Superior temporal gyrus (tissue), 1 donor: ENCODE measurements at regions not wholly inside any gene's neighbourhood (a gene's known extent, or its start where the extent isn't known, plus 50 kb on each side); places are given as distances from the start of the nearest gene placed in this dataset.
"Not testable (repeated sequence)": the region's sequence is repeated elsewhere in the genome, so short reads cannot be mapped to it uniquely, and the experiment has no call there.

Experiments
- DNase-seq: peaks from one replicate; pipeline ENCODE4 v3.0.0-alpha.2; 2016; ENCODE audit errors: extremely low spot score

DNA sequence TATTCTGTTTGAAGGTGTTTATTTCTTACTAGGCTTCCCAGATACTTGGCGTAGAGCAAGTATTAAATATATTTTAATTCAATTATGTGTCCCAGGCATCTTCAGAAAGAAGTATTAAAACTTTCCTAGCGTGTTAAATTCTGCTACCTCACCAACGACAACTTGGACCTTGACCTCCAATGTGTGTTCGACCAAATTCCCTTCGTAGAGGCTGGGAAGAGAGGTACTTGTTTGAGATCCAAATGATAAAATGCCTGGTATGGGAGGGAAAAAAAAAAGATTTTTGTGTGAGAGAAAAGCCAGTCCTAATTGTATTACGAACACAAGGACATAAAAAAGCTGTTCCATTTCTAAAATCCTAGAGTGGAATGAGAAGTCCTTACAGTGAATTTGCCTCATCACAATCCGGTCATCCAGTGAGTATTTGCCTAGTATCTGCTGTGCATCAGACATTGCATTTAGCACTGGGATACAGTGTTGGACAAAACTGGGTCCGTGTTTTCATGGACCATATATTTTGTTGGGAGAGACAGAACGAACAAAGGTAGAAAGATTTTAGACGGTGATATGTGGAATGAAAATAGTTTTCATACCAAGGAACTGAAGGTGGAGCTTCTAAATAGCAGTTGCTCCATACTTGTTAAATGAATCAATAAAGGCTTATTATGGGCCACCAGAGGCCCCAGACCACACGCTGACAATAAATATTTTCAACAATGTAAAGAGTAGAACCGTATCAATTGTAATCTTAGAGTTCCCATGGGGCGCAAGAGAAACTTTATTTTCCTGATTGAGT, 103.1 kb downstream of the KIF4B start:
- DNase-seq: no peak

DNA sequence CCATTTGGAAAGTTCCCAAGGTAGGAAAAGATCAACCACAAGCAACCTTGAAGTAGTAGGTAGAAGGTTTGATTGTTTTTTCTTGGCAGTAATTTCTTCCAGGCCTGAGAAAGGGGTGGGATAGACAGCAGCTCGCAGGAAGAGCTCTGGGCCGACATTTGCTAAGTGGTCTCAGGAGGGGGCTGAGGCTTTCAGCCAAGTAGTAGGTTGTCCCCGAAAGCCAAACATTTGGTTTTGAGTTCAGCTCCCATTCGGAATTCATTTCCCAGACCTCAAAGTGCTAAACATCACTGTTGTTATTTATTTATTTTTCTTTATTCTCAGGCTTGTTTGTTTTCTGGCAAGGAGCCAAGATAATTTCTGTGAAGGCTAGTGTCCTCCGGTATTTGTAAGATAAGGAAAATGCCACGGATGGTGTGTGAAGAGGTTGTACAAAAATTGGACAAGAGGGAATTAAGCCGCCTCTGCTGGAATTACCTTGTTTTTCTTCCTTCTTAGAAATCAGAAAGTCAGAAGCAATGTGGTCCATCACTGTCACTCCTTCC, 112.1 kb downstream of the KIF4B start:
- no peak for DNase-seq

DNA sequence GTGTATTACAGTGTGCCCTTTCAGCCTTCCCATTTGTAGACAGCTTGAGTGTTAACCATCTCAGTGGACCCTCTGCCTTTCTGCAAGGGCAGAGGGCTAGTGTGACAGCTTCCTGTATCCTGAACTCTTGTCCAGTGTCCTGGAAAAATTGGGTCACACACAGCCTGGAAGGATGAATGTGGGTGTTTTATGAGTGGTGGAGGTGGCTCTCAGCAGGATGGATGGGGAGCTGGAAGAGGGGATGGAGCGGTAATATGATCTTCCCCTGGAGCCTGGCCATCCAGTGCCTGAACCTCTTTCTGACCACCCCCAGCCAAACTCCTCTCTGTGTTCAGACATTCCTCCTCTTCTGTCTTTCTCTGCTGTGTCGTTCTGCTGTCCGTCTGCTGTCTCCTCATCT, 113.0 kb downstream of the KIF4B start:
- no peak for DNase-seq

DNA sequence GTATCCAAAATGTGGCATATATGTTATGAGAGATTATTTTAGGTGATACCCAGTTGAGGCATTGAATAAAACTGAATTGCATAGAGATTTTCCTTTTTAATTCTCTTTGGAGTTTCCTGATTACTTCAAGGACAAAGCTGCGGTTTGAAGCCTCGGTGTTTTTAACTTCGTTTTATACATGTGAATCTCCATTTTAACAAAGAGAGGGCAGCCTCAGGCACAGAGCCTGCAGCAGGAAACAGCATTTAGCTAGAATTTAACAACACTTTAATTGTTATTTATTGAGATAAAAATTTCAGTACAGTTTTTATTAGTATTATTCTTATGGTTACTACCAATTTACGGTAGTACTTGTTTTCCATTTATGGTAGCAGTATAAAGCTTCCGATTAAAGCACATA, 114.0 kb downstream of the KIF4B start:
- no peak for DNase-seq

DNA sequence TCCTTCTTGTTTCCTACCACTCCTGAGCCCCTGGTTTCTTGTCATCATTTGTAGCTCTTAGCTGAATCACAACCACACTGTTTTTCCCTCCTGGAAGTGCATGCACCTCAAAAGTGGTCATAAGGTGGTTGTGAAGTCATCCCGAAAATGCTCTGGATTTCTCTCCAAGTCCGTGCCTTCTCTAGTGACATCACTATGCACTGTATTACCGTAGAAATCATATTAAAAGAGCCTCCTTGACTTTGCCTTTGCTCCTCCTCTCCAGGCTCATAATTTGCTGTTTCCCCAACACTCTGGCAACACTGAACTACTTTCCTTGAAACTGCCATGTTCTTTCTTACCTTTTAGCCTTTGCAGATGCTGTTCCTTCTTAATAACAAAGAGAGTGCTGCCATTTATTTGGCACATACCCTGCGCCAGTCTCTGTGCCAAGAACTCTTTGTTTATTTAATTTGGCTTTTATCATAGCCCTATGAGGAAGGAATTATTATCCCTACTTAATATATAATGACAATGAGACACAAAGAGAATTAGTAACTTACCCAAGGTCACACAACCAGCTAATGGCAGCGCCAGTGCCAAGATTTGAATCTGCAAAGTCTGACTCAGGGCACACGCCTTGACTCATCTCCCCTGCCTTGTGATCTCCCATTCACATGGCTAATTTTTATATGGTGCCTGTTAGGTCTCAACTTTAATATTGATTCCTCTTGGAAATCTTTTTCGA, 115.4 kb downstream of the KIF4B start:
- no peak for DNase-seq

DNA sequence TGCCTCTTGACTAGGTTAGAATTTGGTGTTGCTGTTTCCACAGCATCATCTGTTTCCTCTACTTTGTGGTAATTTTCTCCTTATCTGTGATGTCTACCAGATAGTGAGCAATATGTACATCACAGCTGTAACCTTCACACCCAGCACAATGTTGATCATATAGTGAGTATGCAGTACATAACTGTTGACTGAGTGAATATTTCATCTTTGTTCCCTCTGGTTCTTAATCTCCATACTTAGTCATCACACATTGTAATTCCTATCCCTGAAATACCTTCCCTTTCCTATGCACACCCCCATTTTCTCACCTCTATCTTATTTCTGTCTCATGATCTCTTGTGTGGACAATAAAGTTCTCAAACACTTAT, 115.9 kb downstream of the KIF4B start:
- no peak for DNase-seq

DNA sequence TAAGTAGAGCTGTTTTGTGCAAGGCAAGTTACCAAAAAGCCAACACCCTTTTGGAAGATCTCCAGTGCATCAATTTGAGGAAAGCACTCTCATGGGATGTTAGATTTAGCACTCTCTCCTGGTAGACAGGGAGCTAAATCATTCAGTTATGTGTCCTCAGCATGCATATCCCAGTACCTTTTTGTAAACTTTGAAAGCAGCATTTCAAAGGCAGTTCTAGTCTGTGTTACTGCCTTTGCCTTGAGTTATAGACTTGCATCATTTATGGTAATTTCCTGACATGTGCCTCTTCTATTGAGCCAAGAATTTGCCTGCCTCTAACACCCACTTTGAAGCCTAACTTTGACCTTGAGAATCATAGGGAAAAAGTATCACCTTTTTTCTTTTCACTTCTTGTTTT, 120.6 kb downstream of the KIF4B start:
- DNase-seq: no peak

DNA sequence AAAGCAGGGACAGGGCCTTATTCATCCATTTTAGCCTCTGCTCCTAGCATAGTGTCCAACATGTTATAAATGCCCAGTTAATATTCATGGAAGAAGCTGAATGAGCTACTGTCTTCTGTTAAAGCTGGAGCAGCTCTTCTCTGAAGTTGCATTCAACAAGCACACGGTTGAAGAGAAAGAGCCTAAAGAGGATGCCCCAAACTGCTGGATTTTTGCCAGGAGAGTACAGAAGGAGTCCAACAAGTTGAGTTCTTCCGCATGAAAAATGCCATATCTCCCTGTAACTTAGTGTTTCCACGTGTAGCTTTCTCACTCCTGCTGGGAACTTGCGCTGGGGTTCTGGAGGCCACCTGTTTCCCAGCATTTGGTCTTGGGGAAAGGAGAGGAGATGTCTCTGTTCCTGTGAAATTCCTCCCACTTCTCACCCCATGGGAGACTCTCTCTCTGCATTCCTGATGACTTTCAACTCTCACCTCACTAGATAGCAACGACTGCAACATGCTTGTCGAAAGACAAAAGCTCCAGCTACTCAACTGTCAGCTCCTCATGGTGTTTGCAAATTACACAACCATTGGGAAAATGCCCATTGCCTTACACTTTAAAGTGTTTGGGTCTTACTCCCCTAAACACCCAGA, 122.8 kb downstream of the KIF4B start:
- DNase-seq: no peak

DNA sequence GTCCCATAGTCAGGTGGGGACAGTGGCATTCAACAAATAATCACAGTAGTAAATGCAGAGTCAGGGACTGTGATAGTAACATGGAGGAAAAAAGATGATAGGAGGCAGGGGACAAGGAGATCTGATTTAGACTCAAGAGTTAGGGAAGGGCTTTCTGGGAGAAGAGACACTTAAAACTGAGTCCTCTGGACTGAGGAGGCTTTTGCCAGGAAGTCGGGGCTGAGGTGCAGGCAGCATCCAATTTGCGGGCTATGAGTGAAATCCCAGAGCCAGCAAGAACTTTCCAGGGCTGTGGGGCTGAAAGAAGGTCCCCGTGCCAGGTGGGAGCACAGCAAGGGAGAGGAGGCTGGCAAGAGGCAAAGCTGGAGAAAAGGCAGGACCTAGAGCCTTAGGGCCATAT, 124.1 kb downstream of the KIF4B start:
- DNase-seq: no peak

DNA sequence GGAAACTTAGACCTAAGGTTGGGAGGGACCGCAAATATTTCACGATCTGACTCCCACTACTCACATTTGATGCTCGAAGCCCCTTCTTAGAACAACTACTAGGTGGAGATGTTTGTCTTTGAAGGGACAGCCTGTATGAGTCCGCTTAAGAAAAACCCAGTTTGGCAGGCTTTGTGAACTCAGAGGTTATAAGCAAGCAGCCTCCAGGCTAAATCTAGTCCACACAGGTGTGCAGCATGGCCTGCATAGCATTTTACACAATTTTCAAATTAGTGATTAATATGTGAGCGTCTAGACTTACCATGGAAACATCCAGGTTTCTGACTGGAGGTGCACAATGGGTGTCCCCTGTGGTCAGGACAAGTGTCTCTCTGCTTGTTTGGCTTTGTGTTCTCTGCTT, 127.1 kb downstream of the KIF4B start:
- no peak for DNase-seq

DNA sequence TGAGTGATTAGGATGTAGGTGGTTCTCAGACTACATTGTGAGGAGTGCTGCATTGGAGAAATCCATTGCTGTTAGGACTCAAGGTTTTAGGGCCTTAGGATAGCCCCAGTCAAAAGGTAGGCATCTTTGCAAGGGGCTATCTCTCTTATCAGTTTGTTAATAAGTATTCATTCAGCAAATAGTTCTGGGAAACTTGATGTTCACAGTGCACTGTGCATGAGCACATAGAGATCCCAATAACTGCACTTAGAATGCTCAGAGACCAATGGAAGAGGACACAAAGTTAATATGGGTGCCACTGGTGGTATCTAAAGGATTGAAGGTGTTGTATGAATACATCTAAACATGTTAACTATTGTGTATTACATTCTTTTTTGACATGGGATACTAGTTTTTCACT, 131.4 kb downstream of the KIF4B start:
- DNase-seq: no peak

DNA sequence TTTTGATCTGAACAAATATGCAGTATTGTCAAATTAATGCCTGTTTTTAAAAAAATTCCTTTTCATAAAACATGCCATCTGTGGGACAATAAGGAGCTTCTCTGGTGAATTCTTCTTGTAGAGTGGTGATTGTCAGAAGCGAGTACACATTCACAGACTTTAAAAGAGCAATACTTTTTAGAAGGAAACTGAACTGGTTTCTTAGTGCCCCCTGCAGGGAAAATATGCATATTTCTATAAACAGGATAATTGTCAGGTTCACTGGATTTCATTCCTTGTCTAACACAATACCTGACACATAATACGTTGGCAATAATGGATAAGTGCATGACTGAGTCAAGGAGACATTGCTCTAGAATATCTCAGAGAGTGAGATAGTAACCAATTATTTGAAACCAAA, 133.7 kb downstream of the KIF4B start:
- peak; percentile 65 for DNase-seq

DNA sequence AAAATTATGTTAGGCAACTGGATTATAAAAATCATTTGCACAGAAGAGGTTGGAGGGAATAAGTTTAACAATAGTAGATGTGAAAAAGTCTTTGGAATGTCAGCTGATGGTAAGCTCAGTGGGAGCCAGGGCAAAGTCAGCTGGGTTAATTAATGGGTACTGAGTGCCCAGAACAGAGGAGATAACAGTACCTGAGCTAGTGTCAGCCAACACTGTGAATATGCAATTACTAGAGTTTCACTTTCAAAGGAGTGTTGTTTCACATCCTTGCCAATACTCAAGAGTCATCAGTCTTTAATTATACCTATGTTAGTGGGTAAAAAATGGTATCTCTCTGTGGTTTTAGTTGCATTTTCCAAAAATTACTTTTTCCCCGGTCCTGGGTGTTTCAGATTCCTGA, 135.1 kb downstream of the KIF4B start:
- no peak for DNase-seq

DNA sequence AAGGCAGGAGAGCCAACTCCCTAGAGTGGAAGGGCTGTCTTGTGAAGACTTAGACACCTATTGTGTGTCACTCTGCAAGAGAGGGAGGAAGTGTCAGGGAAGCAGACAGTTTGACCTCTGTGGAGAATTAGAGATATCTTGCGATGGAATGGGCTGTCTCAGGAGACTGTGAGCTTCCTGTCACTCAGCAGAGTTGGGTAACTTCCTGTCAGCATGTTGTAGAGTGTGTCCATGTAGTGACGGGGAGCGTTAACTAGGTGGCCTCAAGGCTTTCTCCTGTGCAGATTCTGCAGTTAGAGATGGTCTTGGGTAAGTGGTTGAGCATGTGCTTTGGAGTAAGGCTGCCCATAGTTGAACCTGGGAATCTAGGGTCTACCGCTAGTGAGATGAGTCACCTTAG, 136.5 kb downstream of the KIF4B start:
- no peak for DNase-seq

DNA sequence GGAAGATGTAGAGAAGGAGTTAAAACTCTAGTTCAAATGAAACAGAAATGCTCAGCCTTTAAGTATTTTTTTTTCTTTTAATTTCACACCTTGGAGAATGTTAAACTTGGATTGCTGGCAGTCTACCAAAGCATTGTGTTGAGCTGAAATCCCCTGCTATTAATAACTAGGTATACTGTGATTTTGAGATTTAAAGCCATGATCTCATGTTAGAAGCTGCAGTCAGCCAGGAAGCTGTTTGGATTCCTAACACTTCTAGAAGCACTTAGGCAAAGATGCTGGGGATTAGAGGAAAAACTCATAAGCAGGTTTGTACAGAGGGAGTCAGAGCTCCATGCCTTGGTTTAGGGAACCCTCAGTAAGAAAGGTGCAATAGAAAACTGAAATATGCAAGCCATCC, 141.4 kb downstream of the KIF4B start:
- DNase-seq: no peak

DNA sequence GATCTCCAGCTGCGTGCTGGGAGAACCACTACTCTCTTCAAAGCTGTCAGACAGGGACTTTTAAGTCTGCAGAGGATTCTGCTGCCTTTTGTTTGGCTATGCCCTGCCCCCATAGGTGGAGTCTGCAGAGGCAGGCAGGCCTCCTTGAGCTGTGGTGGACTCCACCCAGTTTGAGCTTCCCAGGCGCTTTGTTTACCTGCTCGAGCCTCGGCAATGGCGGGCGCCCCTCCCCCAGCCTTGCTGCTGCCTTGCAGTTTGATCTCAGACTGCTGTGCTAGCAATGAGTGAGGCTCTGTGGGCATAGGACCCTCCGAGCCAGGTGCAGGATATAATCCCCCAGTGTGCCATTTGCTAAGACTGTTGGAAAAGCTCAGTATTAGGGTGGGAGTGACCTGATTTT, 149.5 kb downstream of the KIF4B start:
- not testable (repeated sequence) for DNase-seq

DNA sequence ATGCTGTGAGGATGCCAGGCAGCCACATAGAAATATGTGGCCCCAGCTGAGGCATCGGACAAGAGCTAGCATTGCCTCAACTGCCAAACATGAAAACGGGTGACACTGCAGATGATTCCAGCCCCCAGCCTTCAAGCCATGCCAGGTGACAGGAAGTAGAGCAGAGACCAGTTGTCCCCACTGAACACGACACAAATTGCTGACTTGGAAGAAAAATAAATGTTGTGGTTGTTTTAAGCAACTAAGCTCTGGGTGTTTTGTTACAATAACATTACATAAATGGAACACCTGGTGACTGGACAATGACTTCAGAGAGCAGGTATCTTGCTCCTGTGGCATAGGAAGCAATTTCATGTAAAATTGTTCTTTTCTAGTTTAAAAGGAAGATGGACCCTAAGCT, 154.2 kb downstream of the KIF4B start:
- DNase-seq: no peak

DNA sequence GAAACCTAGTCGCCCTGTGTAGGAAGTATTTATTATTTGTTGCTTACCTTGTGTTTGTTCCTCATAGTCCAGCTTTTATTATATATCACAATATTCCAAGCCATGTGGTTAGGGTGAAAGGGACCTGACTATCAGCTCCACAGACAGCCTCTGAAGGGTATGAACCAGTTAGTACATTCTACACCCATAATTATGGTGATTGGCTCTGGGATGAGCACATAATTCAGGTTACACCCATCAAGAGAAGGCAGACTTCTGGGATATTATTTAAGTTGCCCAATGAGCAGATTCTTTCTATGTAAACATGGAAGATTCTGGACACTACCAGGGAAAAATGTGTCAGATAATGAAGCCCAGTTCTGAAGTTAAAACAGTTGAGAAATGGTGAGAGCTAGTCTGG, 168.0 kb downstream of the KIF4B start:
- DNase-seq: no peak

DNA sequence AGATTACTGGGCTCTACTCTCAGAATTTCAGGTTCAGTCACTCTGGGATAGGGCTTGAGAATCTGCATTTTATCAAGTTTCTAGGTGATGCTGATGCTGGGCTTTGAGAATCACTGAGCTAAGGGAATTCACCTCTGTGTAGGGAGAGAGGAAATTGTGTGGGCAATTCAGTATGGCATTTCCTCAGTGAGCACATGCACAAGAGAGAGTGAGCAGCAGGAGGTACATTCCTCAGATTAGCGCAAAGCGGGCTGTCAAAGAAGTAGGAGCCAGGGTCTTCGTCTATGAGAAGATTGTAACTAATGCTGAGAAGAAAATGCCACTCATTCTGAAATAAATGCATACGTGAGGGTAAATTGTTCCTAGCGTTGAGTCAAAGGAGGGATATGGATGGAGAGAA, 175.9 kb downstream of the KIF4B start:
- no peak for DNase-seq

DNA sequence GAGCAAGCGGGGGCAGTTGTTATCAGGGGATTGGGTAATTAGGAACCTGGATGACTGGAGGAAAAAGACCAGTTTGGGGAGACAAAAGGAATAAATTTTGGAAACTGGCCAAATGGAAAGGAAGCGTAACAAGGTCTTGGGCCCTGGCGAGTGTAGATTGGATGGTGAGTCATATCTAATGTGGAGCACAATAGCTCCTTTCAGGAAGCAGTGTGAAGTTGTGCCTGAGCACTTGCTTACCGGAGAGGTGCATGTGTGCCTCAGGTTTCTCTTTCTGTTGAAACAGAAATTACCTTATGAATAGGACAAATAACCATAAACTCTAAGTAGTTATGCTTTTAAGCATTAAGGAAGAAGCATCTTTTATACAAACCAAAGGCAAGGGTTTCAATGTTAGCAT, 176.4 kb downstream of the KIF4B start:
- DNase-seq: no peak

DNA sequence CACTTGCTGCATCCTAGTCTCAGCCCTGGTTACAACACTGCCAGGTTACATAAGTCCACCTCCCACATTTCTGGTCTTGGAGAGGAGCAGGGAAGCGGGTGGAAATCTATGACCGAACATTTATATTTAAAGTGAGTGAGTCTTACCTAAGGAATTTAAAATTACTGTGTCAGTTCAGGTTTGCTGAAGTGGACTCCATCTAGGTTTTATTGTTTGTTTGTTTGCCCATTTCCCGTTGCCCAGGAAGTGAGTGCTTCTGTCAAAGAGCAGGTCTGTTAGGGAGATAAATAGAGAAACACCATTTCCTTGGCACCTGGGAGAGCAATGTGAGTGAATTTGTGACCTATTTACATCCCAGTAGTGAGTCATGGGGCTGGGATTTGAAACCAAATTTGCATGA, 179.5 kb downstream of the KIF4B start:
- no peak for DNase-seq

DNA sequence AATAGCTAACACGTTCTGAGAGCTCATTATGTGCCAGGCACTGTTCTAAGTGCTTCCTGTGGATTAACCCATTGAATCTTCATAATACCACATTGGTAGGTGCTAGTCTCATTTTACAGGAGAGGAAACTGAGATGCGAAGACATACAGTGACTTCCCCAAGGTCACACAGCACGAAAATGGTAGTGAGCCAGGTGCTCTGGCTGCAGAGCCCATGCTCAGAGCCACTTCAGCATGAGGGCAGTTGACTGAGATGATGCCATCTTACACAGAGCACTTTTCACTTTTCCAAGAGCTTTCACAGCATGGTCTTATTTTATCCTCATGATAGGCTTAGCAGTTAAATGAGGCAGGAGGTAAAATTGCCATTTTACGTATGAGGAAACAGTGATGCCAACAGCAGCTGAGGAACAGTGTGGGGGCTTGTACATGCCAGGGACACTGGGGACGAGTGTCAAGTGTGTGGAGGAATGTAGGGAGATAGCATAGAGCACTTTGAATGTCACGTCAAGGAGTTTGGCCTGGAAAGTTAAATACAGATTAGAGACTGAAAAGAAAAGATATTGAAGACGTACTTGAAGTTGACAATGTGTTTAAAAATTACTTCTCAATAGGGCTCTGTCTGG, 180.0 kb downstream of the KIF4B start:
- no peak for DNase-seq
